Retinal pigment epithelial cell (primary cell): ENCODE measurements at regions not wholly inside any gene's neighbourhood (a gene's known extent, or its start where the extent isn't known, plus 50 kb on each side); places are given as distances from the start of the nearest gene placed in this dataset.
"Not testable (repeated sequence)": the region's sequence is repeated elsewhere in the genome, so short reads cannot be mapped to it uniquely, and the experiment has no call there.

Experiments
- DNase-seq: peaks from one replicate; pipeline ENCODE4 v3.0.0-alpha.2; 2010; ENCODE audit warnings: low read depth
- H3K4me3 ChIP-seq: 2 replicates; pipeline ENCODE4 v1.5.1; 2011; ENCODE audit warnings: mild to moderate bottlenecking, low read length, control low read depth, moderate library complexity
- TF ChIP-seq, protein P1 (sequence below): conservative IDR thresholded peaks from 2 replicates; pipeline ENCODE4 v1.5.1; 2011; ENCODE audit warnings: low read depth, low read length, control low read depth, inconsistent platforms

DNA sequence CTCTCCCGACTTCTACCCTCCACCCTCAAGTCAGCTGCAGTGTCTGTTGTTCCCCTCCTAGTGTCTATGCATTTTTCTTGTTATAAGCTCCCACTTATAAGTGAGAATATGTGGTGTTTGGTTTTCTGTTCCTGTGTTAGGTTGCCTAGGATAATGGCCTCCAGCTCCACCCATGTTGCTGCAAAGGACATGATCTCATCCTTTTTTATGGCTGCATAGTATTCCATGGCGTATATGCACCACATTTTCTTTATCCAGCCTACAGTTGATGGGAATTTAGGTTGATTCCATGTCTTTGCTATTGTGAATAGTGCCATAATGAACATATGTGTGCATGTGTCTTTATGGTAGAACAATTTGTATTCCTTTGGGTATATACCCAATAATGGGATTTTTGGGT, 80.7 kb downstream of the SPTSSA start:
- DNase-seq, H3K4me3 ChIP-seq: not testable (repeated sequence)

DNA sequence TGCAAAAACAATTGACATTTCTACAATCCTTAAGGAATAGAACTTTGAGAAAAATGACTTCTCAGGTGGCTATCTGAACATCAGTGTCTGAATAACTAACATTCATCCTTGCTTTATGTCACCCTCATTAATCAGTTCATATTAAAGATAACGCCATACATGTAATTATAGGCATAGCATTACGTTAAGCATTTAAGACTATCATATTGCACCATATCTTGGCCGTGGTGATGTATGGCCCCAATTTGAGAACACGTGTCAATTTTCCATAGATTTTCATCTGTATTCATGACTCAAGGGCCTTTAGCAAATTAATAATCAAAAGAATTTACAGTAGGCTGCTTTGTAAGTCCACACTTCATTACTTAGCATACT, 81.6 kb downstream of the SPTSSA start:
- H3K4me3 ChIP-seq: no peak overlapping the region
- no peak for DNase-seq
- TF ChIP-seq, protein P1, sequence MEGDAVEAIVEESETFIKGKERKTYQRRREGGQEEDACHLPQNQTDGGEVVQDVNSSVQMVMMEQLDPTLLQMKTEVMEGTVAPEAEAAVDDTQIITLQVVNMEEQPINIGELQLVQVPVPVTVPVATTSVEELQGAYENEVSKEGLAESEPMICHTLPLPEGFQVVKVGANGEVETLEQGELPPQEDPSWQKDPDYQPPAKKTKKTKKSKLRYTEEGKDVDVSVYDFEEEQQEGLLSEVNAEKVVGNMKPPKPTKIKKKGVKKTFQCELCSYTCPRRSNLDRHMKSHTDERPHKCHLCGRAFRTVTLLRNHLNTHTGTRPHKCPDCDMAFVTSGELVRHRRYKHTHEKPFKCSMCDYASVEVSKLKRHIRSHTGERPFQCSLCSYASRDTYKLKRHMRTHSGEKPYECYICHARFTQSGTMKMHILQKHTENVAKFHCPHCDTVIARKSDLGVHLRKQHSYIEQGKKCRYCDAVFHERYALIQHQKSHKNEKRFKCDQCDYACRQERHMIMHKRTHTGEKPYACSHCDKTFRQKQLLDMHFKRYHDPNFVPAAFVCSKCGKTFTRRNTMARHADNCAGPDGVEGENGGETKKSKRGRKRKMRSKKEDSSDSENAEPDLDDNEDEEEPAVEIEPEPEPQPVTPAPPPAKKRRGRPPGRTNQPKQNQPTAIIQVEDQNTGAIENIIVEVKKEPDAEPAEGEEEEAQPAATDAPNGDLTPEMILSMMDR: no peak

DNA sequence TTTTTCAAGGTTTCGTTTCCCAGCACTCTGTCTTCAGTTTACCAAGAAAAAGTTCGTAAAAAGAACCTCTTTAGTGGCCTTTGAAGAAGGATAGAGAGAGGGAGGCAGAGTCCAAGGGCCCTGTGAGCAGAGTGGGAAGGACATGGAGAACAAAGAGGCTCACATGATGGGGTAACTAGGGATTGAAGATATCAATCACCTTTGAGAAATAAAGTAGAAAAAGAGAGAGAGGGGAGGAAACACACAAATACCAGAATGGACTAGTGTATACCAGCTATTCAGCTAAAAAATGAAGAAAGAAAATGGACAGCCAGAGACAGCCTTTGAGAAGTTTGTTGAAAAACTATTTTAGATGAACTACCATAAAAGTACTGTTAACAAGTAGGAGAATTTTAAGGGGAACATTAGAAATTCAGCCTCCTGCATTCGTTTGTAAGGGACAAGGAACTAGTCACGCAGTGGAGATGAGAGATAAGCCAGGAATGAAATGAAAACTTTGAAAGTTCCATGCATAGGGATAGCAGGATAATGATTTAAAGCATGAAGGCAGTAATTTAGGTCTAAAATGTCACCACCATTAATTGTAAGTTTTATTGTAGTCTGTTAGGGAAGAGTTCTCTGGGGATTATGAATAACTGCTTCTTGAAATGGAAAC, 82.1 kb downstream of the SPTSSA start:
- no peak overlapping the region for H3K4me3 ChIP-seq
- TF ChIP-seq, protein P1: no peak
- no peak for DNase-seq

DNA sequence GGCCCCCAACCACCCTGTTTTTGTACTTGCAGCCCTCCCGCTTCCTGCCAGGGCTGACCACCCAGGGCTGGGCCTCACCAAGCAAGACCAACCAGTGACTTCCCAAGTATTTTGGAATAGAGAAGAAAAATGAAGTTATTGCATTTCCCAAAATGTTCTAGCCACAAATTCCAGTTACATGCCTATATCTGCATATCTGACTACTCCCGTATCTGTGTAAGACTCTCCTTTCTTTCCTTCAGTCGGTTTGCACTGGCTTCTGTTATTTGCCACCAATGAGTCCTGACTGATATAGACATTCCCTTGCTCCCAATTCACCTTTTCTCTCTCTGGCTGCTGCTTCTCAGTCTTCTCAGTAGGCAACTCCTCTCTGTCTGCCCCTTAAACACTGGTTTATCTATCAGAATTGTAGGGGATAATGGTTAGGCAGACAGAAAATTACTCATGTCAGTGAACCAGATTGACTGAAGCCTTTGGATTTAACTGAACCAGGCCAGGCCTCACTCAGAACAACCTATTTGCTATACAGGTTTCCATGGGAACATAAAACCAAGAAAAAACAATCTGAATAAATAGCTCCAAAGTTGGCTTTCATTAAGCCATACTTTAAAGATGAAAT, 85.3 kb downstream of the SPTSSA start:
- no peak overlapping the region for H3K4me3 ChIP-seq
- TF ChIP-seq, protein P1: no peak
- no peak for DNase-seq

DNA sequence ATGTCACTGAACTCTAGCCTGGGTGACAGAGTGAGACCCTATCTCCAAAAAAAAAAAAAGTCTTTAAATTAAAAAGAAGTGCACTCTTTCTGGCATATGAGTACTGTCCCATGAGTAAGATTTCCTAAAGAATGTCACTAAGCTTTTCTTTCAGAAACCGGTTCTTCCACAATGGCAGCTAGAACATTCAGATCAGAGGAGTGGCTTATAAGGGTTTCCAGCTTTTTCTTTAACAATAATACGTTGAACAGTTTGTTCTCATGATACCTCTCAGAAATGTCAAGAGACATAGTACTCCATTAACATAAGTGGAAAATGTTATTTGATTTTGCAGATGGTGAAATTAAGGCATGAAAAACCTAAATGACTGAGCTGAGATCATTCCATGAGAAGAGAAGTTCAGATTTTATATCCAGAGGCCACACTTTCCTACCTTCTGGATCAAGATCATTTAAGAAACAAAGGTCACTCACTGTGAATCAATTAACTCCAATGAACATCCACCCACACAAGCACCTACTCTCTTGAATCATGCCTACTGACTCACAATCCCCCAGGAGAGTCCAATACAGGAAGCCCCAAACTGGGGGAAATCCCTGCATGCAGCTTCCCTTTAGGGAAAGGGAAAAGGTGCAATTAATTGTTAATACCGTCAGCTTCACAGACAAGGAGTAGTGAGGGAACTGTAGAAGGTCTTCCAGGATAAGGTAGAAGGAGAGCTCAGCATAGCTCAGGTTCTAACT, 86.9 kb downstream of the SPTSSA start:
- TF ChIP-seq, protein P1: no peak
- no peak for DNase-seq
- H3K4me3 ChIP-seq: no peak overlapping the region

DNA sequence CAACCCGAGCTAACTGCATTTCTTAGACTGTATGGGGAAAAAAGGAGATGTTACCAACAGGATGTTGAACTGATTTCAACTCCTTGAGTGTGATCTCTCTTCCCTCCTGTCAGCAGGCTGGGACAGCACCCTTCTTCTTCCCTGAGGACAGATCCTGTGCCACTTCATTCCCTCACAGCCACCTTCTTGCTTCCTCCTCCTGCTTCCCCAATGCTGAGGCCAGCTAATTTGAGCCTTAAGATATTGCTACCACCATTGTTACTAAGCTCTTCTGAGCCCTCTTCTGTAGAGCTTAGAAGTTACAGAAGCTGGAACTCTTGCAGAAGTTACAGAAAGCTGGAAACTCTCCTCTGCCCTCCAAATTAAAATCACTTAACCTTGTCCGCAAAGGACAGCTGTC, 88.8 kb downstream of the SPTSSA start:
- no peak for DNase-seq
- TF ChIP-seq, protein P1: no peak
- H3K4me3 ChIP-seq: no peak overlapping the region

DNA sequence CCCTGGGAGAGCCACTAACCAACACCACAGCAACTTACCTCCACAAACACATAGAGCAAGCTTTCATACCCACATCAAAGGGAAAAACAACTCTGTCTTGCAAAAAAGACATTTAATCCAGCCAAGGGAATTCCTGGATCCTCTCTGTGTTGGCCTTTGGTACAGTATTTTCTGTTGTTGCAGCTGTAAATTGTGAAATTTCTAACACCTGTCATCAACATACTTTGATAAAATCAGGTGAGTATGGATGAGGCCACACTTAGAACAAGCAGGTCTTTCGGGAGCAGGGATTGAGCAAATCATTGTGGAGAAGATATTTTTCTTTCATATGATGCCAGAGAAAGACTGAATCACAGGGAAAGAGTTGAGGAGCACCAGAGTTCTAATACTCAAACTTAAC, 89.3 kb downstream of the SPTSSA start:
- no peak overlapping the region for H3K4me3 ChIP-seq
- DNase-seq: no peak
- TF ChIP-seq, protein P1: no peak
